D721Med (cell line): ENCODE measurements at regions not wholly inside any gene's neighbourhood (a gene's known extent, or its start where the extent isn't known, plus 50 kb on each side); places are given as distances from the start of the nearest gene placed in this dataset.
"Not testable (repeated sequence)": the region's sequence is repeated elsewhere in the genome, so short reads cannot be mapped to it uniquely, and the experiment has no call there.

Source experiments
- DNase-seq: peaks from one replicate; pipeline ENCODE4 v3.0.0; 2011; ENCODE audit warnings: low spot score; ENCODE audit not compliant: insufficient read length
- FAIRE-seq: peaks from 2 replicates; lab custom pipeline; 2011; peaks lifted over from hg19 to GRCh38; lab: Jason Lieb, UNC
- TF ChIP-seq, protein P1 (sequence below): IDR thresholded peaks from 2 replicates; pipeline ENCODE4 v1.5.1; 2012; ENCODE audit warnings: mild to moderate bottlenecking, control low read depth; ENCODE audit not compliant: insufficient read depth; ENCODE audit errors: missing control alignments

DNA sequence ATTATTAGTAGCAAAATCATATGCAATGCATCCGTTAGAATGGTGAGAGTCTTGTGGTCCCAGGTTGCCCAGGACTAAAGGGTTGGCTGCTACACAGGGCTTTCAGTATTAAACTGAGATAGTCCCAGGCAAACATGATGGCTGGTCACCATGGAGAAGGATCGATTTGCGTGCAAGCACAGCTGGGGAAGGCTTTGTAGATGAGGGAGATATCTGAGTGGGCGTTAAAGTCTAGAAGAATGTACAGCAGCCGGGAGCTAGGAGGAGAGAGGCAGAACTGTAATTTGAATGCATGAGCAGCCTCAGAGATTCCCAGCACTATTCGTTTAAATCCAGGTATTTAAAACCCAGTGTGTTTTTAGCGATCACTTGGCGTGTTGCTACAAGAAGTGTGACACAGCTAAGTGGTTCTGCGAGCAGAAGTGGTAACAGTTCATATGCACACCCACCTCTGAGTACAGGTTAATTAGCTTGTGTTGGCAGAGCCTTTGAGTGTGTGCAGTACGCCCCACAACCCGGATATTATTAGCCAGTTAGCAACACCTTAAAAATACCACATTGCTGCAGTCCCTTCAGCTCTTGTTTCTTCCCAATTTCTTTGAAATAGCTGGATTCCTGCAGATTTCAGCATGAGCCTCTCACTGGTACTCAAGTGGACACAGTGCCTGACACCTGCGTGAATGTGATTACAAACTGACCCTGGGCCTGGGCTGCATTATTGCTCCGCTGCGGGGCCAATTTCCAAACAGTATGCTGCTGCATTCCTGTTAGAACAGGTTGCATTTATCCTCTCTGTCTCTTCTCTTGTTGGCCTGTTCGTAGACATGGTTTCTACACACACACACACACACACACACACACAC, 67.2 kb upstream of the SCAF4 start:
- FAIRE-seq (no peak), DNase-seq (no peak)
- TF ChIP-seq, protein P1, sequence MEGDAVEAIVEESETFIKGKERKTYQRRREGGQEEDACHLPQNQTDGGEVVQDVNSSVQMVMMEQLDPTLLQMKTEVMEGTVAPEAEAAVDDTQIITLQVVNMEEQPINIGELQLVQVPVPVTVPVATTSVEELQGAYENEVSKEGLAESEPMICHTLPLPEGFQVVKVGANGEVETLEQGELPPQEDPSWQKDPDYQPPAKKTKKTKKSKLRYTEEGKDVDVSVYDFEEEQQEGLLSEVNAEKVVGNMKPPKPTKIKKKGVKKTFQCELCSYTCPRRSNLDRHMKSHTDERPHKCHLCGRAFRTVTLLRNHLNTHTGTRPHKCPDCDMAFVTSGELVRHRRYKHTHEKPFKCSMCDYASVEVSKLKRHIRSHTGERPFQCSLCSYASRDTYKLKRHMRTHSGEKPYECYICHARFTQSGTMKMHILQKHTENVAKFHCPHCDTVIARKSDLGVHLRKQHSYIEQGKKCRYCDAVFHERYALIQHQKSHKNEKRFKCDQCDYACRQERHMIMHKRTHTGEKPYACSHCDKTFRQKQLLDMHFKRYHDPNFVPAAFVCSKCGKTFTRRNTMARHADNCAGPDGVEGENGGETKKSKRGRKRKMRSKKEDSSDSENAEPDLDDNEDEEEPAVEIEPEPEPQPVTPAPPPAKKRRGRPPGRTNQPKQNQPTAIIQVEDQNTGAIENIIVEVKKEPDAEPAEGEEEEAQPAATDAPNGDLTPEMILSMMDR = no peak

GRCh38 chr21:31795992-31796391, 64.1 kb upstream of the SCAF4 start:
- no peak for DNase-seq
- TF ChIP-seq, protein P1 = no peak
- no peak for FAIRE-seq

- FAIRE-seq, DNase-seq: not testable (repeated sequence)
Observed at GRCh38 chr21:31790420-31790819, 58.5 kb upstream of the SCAF4 start.

- TF ChIP-seq, protein P1 = no peak
- DNase-seq = no peak
- FAIRE-seq = no peak
Observed at GRCh38 chr21:31788581-31788980, 56.7 kb upstream of the SCAF4 start.

GRCh38 chr21:31787691-31788090, 55.8 kb upstream of the SCAF4 start:
- DNase-seq, FAIRE-seq: not testable (repeated sequence)

DNA sequence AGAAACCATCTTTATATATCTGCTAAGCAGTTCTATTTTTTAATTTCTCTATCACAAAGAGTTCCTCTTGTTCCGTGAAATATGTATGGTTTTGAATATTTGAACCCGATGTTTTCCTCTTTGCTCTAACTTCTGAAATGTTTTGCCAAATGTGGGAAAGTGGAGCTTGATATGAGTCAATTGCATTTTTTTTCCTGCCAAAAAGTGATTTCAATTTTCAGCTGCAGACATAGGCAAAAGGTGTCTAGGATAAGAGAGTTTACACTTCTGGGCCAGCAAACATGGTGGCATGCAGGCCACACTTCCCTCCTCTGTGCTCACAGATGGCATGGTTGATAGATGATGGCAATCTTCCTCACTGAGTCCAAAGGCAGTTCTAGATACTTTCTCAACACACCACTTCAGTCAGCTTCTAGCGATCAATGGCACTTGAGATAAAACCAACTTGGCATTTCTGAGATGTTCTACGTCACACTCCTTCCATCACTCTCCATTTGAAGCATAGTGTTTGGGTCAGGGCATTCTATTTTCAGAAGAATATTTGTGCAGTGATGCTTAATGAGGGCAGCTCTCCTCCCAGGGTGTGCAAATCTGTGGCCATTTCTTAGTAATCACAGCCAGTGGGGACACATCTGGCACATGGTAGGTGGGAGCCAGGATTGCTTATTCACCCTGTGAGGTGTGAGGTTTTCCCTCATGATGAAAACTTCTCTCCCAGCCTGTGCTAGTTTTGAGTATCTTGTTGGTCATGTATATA, 54.4 kb upstream of the SCAF4 start:
- TF ChIP-seq, protein P1 = no peak
- no peak for DNase-seq
- FAIRE-seq = no peak

- TF ChIP-seq, protein P1 = peak; percentile 82
- not testable (repeated sequence) for DNase-seq, FAIRE-seq
Observed at GRCh38 chr21:31785237-31786163, 53.6 kb upstream of the SCAF4 start.
